ENCODE measurements at regions not wholly inside any gene's neighbourhood (a gene's known extent, or its start where the extent isn't known, plus 50 kb on each side); places are given as distances from the start of the nearest gene placed in this dataset.
"Not testable (repeated sequence)": the region's sequence is repeated elsewhere in the genome, so short reads cannot be mapped to it uniquely, and the experiment has no call there.

DNA sequence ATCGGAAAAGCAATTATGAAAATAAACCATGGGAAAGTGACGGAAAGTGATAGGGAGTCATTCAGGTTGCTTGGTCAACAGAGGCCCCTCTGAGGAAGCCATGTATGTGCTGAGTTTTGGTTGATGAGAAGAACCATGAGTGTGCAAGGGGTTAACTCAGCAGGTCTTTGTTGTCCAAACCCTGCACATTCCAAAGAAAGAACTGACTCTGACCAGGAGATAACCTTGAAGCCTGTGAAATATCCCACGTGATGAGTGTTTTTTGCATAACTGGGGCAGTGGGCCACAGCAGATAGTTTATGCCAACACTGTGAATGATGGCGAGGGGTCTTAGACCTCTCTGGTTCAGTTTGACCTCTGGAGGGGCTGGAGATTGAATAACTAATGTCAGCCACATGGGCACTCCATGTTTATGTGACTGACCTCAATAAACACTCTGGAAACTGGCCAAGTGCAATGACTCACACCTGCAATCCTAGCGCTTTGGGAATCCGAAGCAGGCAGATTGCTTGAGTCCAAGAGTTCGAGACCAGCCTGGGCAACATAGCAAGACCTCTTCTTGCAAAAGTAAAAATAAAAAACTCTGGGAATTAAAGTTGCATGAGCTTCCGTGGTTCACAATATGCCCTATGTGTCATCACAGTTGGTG lies 154.0 kb upstream of the FOXK1 start:
- DNase-seq = no peak

GRCh38 chr7:4531236-4531635 lies 150.9 kb upstream of the FOXK1 start:
- no peak for DNase-seq

GRCh38 chr7:4533339-4533738 lies 148.8 kb upstream of the FOXK1 start:
- not testable (repeated sequence) for DNase-seq

GRCh38 chr7:4549681-4550080 lies 132.4 kb upstream of the FOXK1 start:
- no peak for DNase-seq

DNA sequence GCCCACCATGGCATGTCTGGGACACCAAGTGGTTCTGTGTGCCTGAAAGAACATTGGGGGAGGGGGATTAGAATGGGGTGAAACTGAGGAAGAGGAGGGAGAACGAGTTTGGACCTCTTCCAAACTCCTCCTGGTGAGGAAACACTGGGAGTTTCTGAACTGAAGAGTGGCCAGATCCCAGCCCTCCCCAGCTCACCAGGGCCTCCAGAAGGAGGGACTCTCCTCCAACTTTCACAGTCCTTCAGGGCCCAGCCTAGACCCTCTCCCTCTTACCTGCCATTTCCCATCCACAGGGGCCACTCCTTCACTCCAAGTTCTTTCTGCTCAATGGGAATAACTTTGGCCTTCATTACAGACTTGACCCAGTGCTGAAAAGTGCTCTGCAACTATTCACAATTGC lies 132.0 kb upstream of the FOXK1 start:
- DNase-seq = no peak

- no peak for DNase-seq
Observed at GRCh38 chr7:4552985-4553384, 129.1 kb upstream of the FOXK1 start.

- peak in 1 of 2 experiments; percentile 8 for DNase-seq
Observed at GRCh38 chr7:4556868-4557793, 125.0 kb upstream of the FOXK1 start.

DNA sequence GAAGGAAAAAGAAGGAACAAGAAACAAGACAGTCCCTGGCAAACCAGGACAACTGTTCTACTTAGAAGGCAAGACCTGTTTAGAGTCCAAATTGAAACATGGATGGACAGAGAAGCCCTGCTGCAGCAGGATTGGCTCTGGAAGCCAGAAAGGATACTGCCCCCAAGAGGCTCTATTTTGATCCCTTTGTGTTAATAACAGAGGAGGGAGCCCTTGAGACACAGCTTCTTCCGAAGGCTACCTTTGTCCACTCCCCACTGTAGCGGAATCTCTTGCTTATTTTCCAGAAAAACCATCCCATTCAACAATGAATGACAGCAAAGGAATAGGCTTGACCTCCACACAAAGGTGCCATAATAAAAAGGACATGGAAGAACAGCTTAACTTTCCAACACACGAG lies 120.3 kb upstream of the FOXK1 start:
- DNase-seq = no peak

DNA sequence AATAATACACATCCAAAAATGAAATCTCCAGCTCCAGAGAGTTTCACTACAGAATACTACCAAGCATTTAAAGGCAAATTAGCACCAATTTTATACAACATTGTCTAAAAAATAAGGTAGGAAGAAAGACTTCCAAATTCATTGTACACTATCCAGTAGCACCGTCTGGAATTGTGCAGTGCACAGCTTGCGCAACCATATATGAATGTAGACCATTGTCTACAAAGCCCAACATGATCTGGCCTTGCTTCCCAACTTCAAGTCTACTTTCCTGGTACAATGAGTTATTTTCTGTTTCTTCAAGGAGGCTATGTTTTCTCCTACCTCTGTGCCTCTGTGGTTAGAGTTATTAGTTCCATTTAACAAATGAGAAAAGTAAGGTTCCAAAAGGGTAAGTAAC lies 115.4 kb upstream of the FOXK1 start:
- DNase-seq = no peak

DNA sequence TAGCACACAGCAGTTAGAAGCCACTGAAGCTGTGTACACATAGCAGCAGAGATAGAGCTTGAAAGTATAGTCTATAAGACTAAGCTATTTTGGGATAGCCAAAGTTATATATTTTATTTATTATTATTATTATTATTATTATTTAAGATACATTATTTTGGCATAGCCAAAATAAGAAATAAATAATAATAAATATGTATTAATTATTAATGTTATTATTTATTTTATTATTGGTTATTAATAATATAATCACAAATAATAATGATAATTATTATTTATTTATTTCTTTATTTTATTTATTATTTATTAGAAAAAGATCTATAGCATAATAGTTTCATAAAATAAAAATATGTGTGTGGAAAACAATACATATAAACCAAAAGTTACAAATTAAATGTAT lies 107.2 kb upstream of the FOXK1 start:
- no peak for DNase-seq

DNA sequence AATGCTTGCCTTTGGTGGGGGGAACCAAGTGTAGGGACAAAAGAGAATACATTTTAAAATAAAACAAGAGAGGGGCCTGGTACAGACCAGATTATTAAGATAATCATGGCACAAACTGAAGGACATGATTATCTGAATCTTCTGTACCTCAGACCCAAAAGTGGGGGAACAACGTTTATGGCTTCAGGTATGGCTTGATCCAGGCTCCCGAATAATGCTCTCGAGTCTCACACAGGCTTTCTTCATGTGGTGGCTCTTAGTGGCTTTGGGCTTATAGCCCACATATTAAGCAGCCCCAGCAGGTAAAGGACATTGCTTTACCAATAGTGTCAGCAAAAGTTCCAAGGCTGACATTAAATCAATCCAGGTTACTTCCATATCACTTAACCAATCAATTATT lies 106.8 kb upstream of the FOXK1 start:
- no peak for DNase-seq

GRCh38 chr7:4602905-4603842 lies 78.9 kb upstream of the FOXK1 start:
- DNase-seq = no peak

GRCh38 chr7:4603843-4604231 lies 78.3 kb upstream of the FOXK1 start:
- no peak for DNase-seq

DNA sequence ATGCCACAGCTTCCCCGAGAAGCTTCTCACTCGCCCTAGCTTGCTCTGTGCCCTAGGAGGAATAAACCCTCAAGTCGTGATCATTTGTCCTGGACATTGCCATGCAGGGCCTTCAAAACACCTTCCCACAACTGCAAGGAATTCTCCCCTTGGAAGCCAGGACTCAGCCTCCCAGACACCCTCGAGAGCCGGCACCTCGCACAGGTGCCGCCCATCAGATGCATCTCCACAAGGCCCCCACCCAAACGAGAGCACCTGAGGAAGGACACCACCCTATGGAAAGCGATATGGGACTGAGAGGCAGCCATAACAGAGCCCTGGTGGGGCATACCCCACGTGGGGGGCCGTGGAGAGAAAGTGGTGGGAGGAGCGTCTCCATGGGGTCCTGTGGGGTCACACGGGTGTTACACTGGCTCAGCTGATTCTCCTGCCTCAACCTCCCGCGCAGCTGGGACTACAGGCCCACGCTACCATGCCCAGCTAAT lies 77.6 kb upstream of the FOXK1 start:
- DNase-seq = no peak

DNA sequence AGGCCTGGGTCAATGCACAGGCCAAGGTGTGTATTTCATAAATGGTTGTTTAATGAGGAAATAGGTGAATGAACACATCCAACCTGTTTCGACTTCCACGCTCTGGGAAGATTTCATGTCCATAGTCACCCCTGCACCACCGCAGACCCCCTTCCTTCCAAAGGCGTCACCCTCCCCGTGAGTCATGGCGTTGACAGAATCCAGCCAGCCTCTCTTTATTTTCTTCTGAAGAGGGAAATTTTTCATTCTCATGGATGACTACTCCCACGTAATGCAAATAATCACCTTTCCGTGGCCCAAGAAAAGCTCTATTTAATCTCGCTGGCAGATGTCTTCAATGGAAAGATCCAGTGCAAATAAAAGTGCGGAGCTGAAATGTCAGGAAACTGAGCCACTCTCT lies 75.3 kb upstream of the FOXK1 start:
- no peak for DNase-seq

DNA sequence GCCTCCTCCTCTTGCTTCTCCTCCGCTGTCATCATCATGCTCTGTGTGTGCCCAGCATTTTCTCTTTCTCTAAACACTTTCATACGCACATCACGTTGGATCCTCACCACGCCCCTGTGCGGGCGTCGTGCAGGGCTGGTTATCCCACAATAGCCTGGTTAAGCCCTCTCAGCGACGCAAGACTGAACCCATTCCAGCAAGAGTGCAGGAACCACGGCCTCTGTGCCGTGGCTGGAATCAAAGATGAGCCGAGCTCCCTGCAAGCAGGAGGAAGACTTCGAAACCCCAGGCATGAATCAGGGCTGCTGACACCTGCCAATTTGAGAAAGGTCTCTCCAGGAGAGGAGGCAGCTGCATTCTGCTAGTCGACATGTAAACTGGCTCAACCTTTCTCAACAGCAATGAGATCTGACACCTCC lies 74.8 kb upstream of the FOXK1 start:
- no peak for DNase-seq

- not testable (repeated sequence) for DNase-seq
Observed at GRCh38 chr7:4609576-4609975, 72.5 kb upstream of the FOXK1 start.

DNA sequence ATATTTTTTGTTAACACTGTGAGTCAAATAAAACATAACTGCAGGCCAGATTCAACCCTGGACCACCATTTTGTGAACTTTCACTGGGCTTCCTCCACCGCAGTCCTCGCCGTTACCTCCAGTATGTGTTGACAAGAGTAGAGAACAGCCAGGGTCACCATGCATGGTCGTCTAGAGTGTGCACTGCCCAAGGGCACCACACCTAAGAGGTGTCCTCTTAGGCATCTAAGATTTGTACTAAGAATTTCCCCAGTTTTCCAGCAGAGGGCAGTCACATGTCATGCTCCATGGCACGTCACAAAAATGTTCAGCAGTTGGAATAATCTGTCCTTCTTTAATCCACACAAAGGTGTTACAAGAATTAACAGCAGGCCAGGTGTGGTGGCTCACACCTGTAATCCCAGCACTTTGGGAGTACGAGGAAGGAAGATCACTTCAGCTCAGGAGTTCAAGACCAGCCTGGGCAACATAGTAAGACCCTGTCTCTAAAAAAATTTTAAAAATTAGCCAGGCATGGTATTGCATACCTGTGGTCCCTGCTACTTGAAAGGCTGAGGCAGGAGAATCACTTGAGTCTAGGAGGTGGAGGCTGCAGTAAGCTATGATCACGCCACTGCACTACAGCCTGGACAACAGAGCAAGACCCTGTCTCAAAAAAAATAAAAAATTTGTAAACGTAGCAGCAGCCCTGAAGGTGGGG lies 71.2 kb upstream of the FOXK1 start:
- DNase-seq = peak; percentile 39 to 79

DNA sequence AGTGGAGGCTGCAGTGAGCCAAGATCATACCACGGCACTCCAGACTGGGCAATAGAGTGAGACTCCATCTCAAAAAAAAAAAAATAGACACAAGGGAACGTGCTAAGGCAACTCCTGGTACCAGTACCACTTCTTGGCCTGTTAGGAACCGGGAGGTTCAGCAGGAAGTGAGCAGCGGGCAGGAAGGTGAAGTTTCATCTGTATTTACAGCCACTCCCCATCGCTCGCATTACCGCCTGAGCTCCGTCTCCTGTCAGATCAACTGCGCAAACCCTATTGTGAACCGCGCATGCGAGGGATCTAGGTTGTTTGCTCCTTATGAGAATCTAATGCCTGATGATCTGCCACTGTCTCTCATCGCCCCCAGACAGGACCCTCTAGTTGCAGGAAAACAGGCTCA lies 69.9 kb upstream of the FOXK1 start:
- no peak for DNase-seq

GRCh38 chr7:4612939-4613841 lies 68.9 kb upstream of the FOXK1 start:
- no peak for DNase-seq

GRCh38 chr7:4613846-4614548 lies 68.1 kb upstream of the FOXK1 start:
- no peak for DNase-seq

Measured in NCI-H446 (cell line).